GM12873 (cell line): ENCODE measurements at regions not wholly inside any gene's neighbourhood (a gene's known extent, or its start where the extent isn't known, plus 50 kb on each side); places are given as distances from the start of the nearest gene placed in this dataset.

Experiments used
- TF ChIP-seq, protein P1 (sequence below): IDR thresholded peaks from 2 replicates; pipeline ENCODE4 v1.5.1; 2012; ENCODE audit warnings: low read depth, mild to moderate bottlenecking, moderate library complexity, low read length, control low read depth; ENCODE audit not compliant: insufficient read depth; ENCODE audit errors: missing control alignments

- TF ChIP-seq, protein P1, sequence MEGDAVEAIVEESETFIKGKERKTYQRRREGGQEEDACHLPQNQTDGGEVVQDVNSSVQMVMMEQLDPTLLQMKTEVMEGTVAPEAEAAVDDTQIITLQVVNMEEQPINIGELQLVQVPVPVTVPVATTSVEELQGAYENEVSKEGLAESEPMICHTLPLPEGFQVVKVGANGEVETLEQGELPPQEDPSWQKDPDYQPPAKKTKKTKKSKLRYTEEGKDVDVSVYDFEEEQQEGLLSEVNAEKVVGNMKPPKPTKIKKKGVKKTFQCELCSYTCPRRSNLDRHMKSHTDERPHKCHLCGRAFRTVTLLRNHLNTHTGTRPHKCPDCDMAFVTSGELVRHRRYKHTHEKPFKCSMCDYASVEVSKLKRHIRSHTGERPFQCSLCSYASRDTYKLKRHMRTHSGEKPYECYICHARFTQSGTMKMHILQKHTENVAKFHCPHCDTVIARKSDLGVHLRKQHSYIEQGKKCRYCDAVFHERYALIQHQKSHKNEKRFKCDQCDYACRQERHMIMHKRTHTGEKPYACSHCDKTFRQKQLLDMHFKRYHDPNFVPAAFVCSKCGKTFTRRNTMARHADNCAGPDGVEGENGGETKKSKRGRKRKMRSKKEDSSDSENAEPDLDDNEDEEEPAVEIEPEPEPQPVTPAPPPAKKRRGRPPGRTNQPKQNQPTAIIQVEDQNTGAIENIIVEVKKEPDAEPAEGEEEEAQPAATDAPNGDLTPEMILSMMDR, result no peak
Observed at GRCh38 chr18:38654946-38655345, 1089.3 kb upstream of the CELF4 start.

GRCh38 chr18:38651736-38652135 is 1086.1 kb upstream of the CELF4 start:
- TF ChIP-seq, protein P1, result no peak

GRCh38 chr18:38648179-38648578 is 1082.6 kb upstream of the CELF4 start:
- TF ChIP-seq, protein P1, result no peak

- TF ChIP-seq, protein P1, result no peak
Observed at GRCh38 chr18:38646296-38646695, 1080.7 kb upstream of the CELF4 start.

GRCh38 chr18:38644875-38645641 is 1079.5 kb upstream of the CELF4 start:
- TF ChIP-seq, protein P1, result no peak

GRCh38 chr18:38642711-38643110 is 1077.1 kb upstream of the CELF4 start:
- TF ChIP-seq, protein P1, result no peak

GRCh38 chr18:38635709-38636430 is 1070.3 kb upstream of the CELF4 start:
- TF ChIP-seq, protein P1, result no peak
